HG03575 (cell line): ENCODE measurements at regions not wholly inside any gene's neighbourhood (a gene's known extent, or its start where the extent isn't known, plus 50 kb on each side); places are given as distances from the start of the nearest gene placed in this dataset.
"Not testable (repeated sequence)": the region's sequence is repeated elsewhere in the genome, so short reads cannot be mapped to it uniquely, and the experiment has no call there.

Experiments
- ATAC-seq: cut with Tn5 transposase; IDR thresholded peaks from one replicate; pipeline ENCODE4 v1.9.1; 2021; ENCODE audit not compliant: unreplicated experiment, insufficient number of reproducible peaks, low FRiP score; ENCODE audit errors: extremely low read depth

GRCh38 chr4:53707491-53707890, 116.2 kb upstream of the LNX1 start:
- ATAC-seq, result no peak

- ATAC-seq, result peak; percentile 29
These were observed 115.2 kb upstream of the LNX1 start for GRCh38 chr4:53706422-53707032.

- ATAC-seq, result no peak
These were observed 114.7 kb upstream of the LNX1 start for GRCh38 chr4:53705972-53706371.

GRCh38 chr4:53705151-53705764, 114.0 kb upstream of the LNX1 start:
- no peak for ATAC-seq

GRCh38 chr4:53704329-53704728, 113.0 kb upstream of the LNX1 start:
- no peak for ATAC-seq

- no peak for ATAC-seq
These were observed 112.0 kb upstream of the LNX1 start for GRCh38 chr4:53703267-53703655.

- ATAC-seq, result peak; percentile 63
These were observed 111.3 kb upstream of the LNX1 start for GRCh38 chr4:53702334-53703266.

- ATAC-seq, result not testable (repeated sequence)
These were observed 110.0 kb upstream of the LNX1 start for GRCh38 chr4:53701260-53701659.

GRCh38 chr4:53699310-53699709, 108.0 kb upstream of the LNX1 start:
- ATAC-seq, result not testable (repeated sequence)

- ATAC-seq, result no peak
These were observed 105.9 kb upstream of the LNX1 start for GRCh38 chr4:53697016-53697685.

GRCh38 chr4:53695540-53696463, 104.5 kb upstream of the LNX1 start:
- ATAC-seq, result no peak

- no peak for ATAC-seq
These were observed 103.4 kb upstream of the LNX1 start for GRCh38 chr4:53694666-53695065.

- no peak for ATAC-seq
These were observed 102.6 kb upstream of the LNX1 start for GRCh38 chr4:53693909-53694308.

- no peak for ATAC-seq
These were observed 102.1 kb upstream of the LNX1 start for GRCh38 chr4:53693408-53693807.

- ATAC-seq, result peak; percentile 93
These were observed 97.0 kb upstream of the LNX1 start for GRCh38 chr4:53688186-53688790.

GRCh38 chr4:53686521-53686920, 95.2 kb upstream of the LNX1 start:
- no peak for ATAC-seq

GRCh38 chr4:53684136-53685130, 93.1 kb upstream of the LNX1 start:
- no peak for ATAC-seq
